ENCODE measurements at regions not wholly inside any gene's neighbourhood (a gene's known extent, or its start where the extent isn't known, plus 50 kb on each side); places are given as distances from the start of the nearest gene placed in this dataset.

- TF ChIP-seq GATA2 (IDR thresholded peaks at IDR 0.05; ENCODE audit: low read depth, low read length) (no peak), GATA3 (IDR thresholded peaks at IDR 0.05; ENCODE audit: low read depth, low read length) (no peak)
Observed at GRCh38 chr4:16988814-16989213, 90.4 kb upstream of the LDB2 start.
